Transverse colon (tissue), 3 donors: ENCODE measurements at regions not wholly inside any gene's neighbourhood (a gene's known extent, or its start where the extent isn't known, plus 50 kb on each side); places are given as distances from the start of the nearest gene placed in this dataset.

Experiments used
- POLR2A ChIP-seq: fragments of 450-650 bp; IDR thresholded peaks from one replicate; pipeline ENCODE4 v1.6.1; 2016; ENCODE audit warnings: antibody characterized with exemption, mild to moderate bottlenecking, moderate library complexity
- TF ChIP-seq, protein P1 (sequence below), 5 experiments: fragments of 200-600 bp in 3 of 5; fragments of 450-650 bp in 2 of 5; sonication (generic) in 3 of 5; IDR thresholded peaks; 1 replicate in 2 of 5; 2 replicates in 3 of 5; pipeline ENCODE4 v1.5.1; 2016 to 2017; ENCODE audit warnings: antibody characterized with exemption in 5 of 5, inconsistent platforms in 3 of 5, mild to moderate bottlenecking in 2 of 5, moderate library complexity in 1 of 5

DNA sequence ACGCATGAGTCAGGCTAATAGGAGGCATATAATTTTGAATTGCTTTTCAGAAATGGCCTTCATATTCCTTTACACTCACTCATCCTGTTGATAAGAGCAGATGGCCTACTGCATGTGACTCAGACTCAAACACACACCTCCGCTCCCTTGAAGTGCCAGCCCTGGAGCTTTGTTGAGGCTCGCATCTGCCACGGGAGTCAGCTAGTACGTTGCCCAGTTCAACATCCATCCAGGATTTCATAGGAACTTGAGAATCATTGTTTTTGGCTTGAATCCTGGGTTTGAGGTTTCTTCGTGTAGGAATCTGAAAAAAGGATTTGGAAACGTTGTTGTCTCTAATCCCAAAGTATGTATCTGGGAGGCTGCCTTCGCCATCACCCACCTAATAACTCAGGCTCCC is 87.4 kb upstream of the JAG1 start:
- TF ChIP-seq, protein P1, sequence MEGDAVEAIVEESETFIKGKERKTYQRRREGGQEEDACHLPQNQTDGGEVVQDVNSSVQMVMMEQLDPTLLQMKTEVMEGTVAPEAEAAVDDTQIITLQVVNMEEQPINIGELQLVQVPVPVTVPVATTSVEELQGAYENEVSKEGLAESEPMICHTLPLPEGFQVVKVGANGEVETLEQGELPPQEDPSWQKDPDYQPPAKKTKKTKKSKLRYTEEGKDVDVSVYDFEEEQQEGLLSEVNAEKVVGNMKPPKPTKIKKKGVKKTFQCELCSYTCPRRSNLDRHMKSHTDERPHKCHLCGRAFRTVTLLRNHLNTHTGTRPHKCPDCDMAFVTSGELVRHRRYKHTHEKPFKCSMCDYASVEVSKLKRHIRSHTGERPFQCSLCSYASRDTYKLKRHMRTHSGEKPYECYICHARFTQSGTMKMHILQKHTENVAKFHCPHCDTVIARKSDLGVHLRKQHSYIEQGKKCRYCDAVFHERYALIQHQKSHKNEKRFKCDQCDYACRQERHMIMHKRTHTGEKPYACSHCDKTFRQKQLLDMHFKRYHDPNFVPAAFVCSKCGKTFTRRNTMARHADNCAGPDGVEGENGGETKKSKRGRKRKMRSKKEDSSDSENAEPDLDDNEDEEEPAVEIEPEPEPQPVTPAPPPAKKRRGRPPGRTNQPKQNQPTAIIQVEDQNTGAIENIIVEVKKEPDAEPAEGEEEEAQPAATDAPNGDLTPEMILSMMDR (IDR thresholded peaks at IDR 0.05), result no peak
- no peak for TF ChIP-seq POLR2A
